Caco-2 (cell line): ENCODE measurements at regions not wholly inside any gene's neighbourhood (a gene's known extent, or its start where the extent isn't known, plus 50 kb on each side); places are given as distances from the start of the nearest gene placed in this dataset.

Experiments
- BruUV-seq: library from RNA; stranded (reverse); fragments of 400-500 nt; replicated peaks from 2 replicates; lab custom pipeline; 2021; lab: Mats Ljungman, UMichigan
- CTCF ChIA-PET: fragments of 300-600 bp; sonication (Branson Sonifier 250); formaldehyde crosslinking; loops from one replicate; lab custom pipeline; 2022; ENCODE audit warnings: antibody characterized with exemption; lab: Charles Lee
- POLR2A ChIA-PET: fragments of 300-600 bp; sonication (Branson Sonifier 250); formaldehyde crosslinking; loops from one replicate; lab custom pipeline; 2022; ENCODE audit warnings: antibody characterized with exemption; lab: Charles Lee
- DNase-seq, 2 experiments: peaks; one replicate each; pipeline versions ENCODE4 v3.0.0 to v3.0.0-alpha.2; 2020 to 2022
- H3K27me3 ChIP-seq: replicated peaks from 2 replicates; pipeline ENCODE4 v1.6.0; 2011; ENCODE audit warnings: low read length; ENCODE audit not compliant: control insufficient read depth, insufficient read depth
- H3K36me3 ChIP-seq: 2 replicates; pipeline ENCODE4 v1.5.1; 2011; ENCODE audit warnings: low read length; ENCODE audit not compliant: control insufficient read depth, insufficient read depth
- H3K4me1 ChIP-seq: fragments of 250-450 bp; sonication (Bioruptor Pico); 2 replicates; pipeline ENCODE4 v1.5.1; 2020; ENCODE audit warnings: mild to moderate bottlenecking
- H3K4me3 ChIP-seq: 2 replicates; pipeline ENCODE4 v1.5.1; 2011; ENCODE audit warnings: low read depth, mild to moderate bottlenecking, control low read depth, low read length
- H3K9me3 ChIP-seq: fragments of 250-450 bp; sonication (Bioruptor Pico); 2 replicates; pipeline ENCODE4 v1.5.1; 2020; ENCODE audit warnings: mild to moderate bottlenecking, moderate library complexity
- H3K27ac Mint-ChIP-seq: one replicate; pipeline ENCODE4 v1.8.0; 2022; ENCODE audit warnings: mixed read lengths; ENCODE audit not compliant: unreplicated experiment
- H3K27me3 Mint-ChIP-seq: one replicate; pipeline ENCODE4 v1.8.0; 2022; ENCODE audit warnings: mixed read lengths; ENCODE audit not compliant: insufficient read depth, unreplicated experiment
- H3K36me3 Mint-ChIP-seq: one replicate; pipeline ENCODE4 v1.8.0; 2022; ENCODE audit warnings: mild to moderate bottlenecking, mixed read lengths; ENCODE audit not compliant: insufficient read depth, unreplicated experiment
- H3K4me1 Mint-ChIP-seq: one replicate; pipeline ENCODE4 v1.8.0; 2022; ENCODE audit warnings: low read depth, mixed read lengths; ENCODE audit not compliant: unreplicated experiment
- H3K4me3 Mint-ChIP-seq: one replicate; pipeline ENCODE4 v1.8.0; 2022; ENCODE audit warnings: mild to moderate bottlenecking, moderate library complexity, mixed read lengths; ENCODE audit not compliant: unreplicated experiment
- H3K9me3 Mint-ChIP-seq: one replicate; pipeline ENCODE4 v1.8.0; 2022; ENCODE audit warnings: mixed read lengths; ENCODE audit not compliant: unreplicated experiment
- CTCF ChIP-seq, 2 experiments: fragments of 200-600 bp in 1 of 2; IDR thresholded peaks; 1 replicate in 1 of 2; 2 replicates in 1 of 2; pipeline versions ENCODE4 v1.5.1 to v1.8.0; 2011 to 2022; ENCODE audit warnings: antibody characterized with exemption in 1 of 2, control low read depth in 1 of 2, inconsistent platforms in 1 of 2, low read depth in 1 of 2, low read length in 1 of 2, mild to moderate bottlenecking in 1 of 2, moderate library complexity in 1 of 2; ENCODE audit not compliant: insufficient read depth in 1 of 2, severe bottlenecking in 1 of 2, unreplicated experiment in 1 of 2
- intact Hi-C: fragments of 100-400 bp; cut with micrococcal nuclease; formaldehyde crosslinking; loops from one replicate; pipeline ENCODE4 v1.10.0; 2022; ENCODE audit not compliant: unreplicated experiment

GRCh38 chr1:90480271-90480835 lies 236.7 kb downstream of the BARHL2 start:
- no peak for DNase-seq
- H3K9me3 Mint-ChIP-seq, result no peaks in the 10 kb centered on the region
- no TSS peak for BruUV-seq
- H3K36me3 ChIP-seq, result no peaks in the 10 kb centered on the region
- no peak for TF ChIP-seq CTCF (IDR thresholded peaks at IDR 0.05; ENCODE audit: insufficient read depth in 1 of 2, low read depth in 1 of 2, low read length in 1 of 2, severe bottlenecking in 1 of 2, unreplicated experiment in 1 of 2)
- H3K9me3 ChIP-seq, result no peaks in the 10 kb centered on the region
- intact Hi-C loops, result no loop called here
- H3K4me1 ChIP-seq, result no peaks in the 10 kb centered on the region
- H3K4me1 Mint-ChIP-seq, result no peaks in the 10 kb centered on the region
- H3K27me3 ChIP-seq, result no peaks in the 10 kb centered on the region
- H3K27me3 Mint-ChIP-seq, result no peaks in the 10 kb centered on the region
- CTCF ChIA-PET, result no interaction called here
- no peak overlapping the region for H3K4me3 ChIP-seq
- no peak overlapping the region for H3K4me3 Mint-ChIP-seq
- POLR2A ChIA-PET, result no interaction called here
- no peak overlapping the region for H3K27ac Mint-ChIP-seq
- H3K36me3 Mint-ChIP-seq, result no peaks in the 10 kb centered on the region

GRCh38 chr1:90476994-90477393 lies 240.1 kb downstream of the BARHL2 start:
- POLR2A ChIA-PET, result no interaction called here
- no peak overlapping the region for H3K27ac Mint-ChIP-seq
- BruUV-seq, result no TSS peak
- H3K9me3 Mint-ChIP-seq, result no peaks in the 10 kb centered on the region
- no peaks in the 10 kb centered on the region for H3K4me1 ChIP-seq
- H3K36me3 Mint-ChIP-seq, result no peaks in the 10 kb centered on the region
- CTCF ChIA-PET, result interaction anchor here (0.6 kb wide), 1 partner anchor 958 kb away, joined by 3 read pairs; no protein-coding TSS in a partner anchor
- TF ChIP-seq CTCF (IDR thresholded peaks at IDR 0.05; ENCODE audit: insufficient read depth in 1 of 2, low read depth in 1 of 2, low read length in 1 of 2, severe bottlenecking in 1 of 2, unreplicated experiment in 1 of 2), result no peak
- no peaks in the 10 kb centered on the region for H3K4me1 Mint-ChIP-seq
- DNase-seq, result no peak
- H3K27me3 ChIP-seq, result no peaks in the 10 kb centered on the region; the same call in 1 of the 2 replicates
- intact Hi-C loops, result no loop called here
- H3K4me3 ChIP-seq, result no peak overlapping the region
- H3K36me3 ChIP-seq, result no peaks in the 10 kb centered on the region
- H3K9me3 ChIP-seq, result no peaks in the 10 kb centered on the region
- H3K4me3 Mint-ChIP-seq, result no peak overlapping the region
- no peaks in the 10 kb centered on the region for H3K27me3 Mint-ChIP-seq

GRCh38 chr1:90476411-90476810 lies 240.7 kb downstream of the BARHL2 start:
- intact Hi-C loops, result no loop called here
- Mint-ChIP-seq H3K9me3 (no peaks in the 10 kb centered on the region), H3K27ac (no peak overlapping the region), H3K36me3 (no peaks in the 10 kb centered on the region), H3K4me3 (no peak overlapping the region), H3K4me1 (no peaks in the 10 kb centered on the region), H3K27me3 (no peaks in the 10 kb centered on the region)
- BruUV-seq, result no TSS peak
- no peak for TF ChIP-seq CTCF (IDR thresholded peaks at IDR 0.05; ENCODE audit: insufficient read depth in 1 of 2, low read depth in 1 of 2, low read length in 1 of 2, severe bottlenecking in 1 of 2, unreplicated experiment in 1 of 2)
- CTCF ChIA-PET, result interaction anchor here (1.1 kb wide), 1 partner anchor 344 kb away, joined by 4 read pairs; no protein-coding TSS in a partner anchor
- Histone ChIP-seq H3K27me3 (no peaks in the 10 kb centered on the region; the same call in 1 of the 2 replicates), H3K9me3 (no peaks in the 10 kb centered on the region), H3K4me3 (no peak overlapping the region), H3K4me1 (no peaks in the 10 kb centered on the region), H3K36me3 (no peaks in the 10 kb centered on the region)
- POLR2A ChIA-PET, result no interaction called here
- DNase-seq, result no peak
